SK-N-MC (cell line): ENCODE measurements at regions not wholly inside any gene's neighbourhood (a gene's known extent, or its start where the extent isn't known, plus 50 kb on each side); places are given as distances from the start of the nearest gene placed in this dataset.

Source experiments
- EZH2 ChIP-seq: fragments of 200-600 bp; sonication (generic); IDR thresholded peaks from one replicate; pipeline ENCODE4 v1.6.1; 2017; ENCODE audit warnings: antibody characterized with exemption
- FOXP2 ChIP-seq: optimal IDR thresholded peaks from 2 replicates; pipeline ENCODE3; 2011; ENCODE audit warnings: mild to moderate bottlenecking, moderate library complexity; ENCODE audit not compliant: insufficient read depth; ENCODE audit errors: extremely low read length, control extremely low read depth
- POLR2AphosphoS5 ChIP-seq: IDR thresholded peaks from 2 replicates; pipeline ENCODE4 v1.6.1; 2012; ENCODE audit warnings: mild to moderate bottlenecking, low read depth, low read length, borderline replicate concordance

- TF ChIP-seq POLR2AphosphoS5 (no peak), EZH2 (no peak), FOXP2 (no peak)
Measured at GRCh38 chr14:104421401-104421821, 158.2 kb upstream of the C14orf180 start.
